Right atrium auricular region (tissue), 2 donors: ENCODE measurements at regions not wholly inside any gene's neighbourhood (a gene's known extent, or its start where the extent isn't known, plus 50 kb on each side); places are given as distances from the start of the nearest gene placed in this dataset.

Experiments used
- DNase-seq: peaks from one replicate; pipeline ENCODE4 v3.0.0-alpha.2; 2019; ENCODE audit warnings: low spot score
- H3K27ac ChIP-seq, 2 donors: fragments of 200-600 bp; sonication (generic); 1 replicate in 1 of 2; 2 replicates in 1 of 2; pipeline ENCODE4 v1.5.1; 2016 to 2019
- H3K27me3 ChIP-seq, 2 donors: fragments of 200-600 bp; sonication (generic); one replicate each; pipeline versions ENCODE4 v1.5.1 to v1.6.0; 2017 to 2019
- H3K36me3 ChIP-seq: fragments of 200-600 bp; sonication (generic); one replicate; pipeline ENCODE4 v1.5.1; 2016
- H3K4me1 ChIP-seq, 2 donors: fragments of 200-600 bp; sonication (generic); one replicate each; pipeline versions ENCODE4 v1.5.1 to v1.6.0; 2017 to 2019
- H3K4me3 ChIP-seq, 2 donors: fragments of 200-600 bp; sonication (generic); 1 replicate in 1 of 2; 2 replicates in 1 of 2; pipeline ENCODE4 v1.5.1; 2017 to 2019; ENCODE audit warnings: mild to moderate bottlenecking in 1 of 2, moderate library complexity in 1 of 2
- H3K9me3 ChIP-seq, 2 donors: fragments of 200-600 bp; sonication (generic); one replicate each; pipeline ENCODE4 v1.5.1; 2019
- CTCF ChIP-seq, 2 donors: fragments of 200-600 bp; sonication (generic); IDR thresholded peaks; one replicate each; pipeline ENCODE4 v1.5.1; 2019; ENCODE audit warnings: antibody characterized with exemption in 2 of 2

DNA sequence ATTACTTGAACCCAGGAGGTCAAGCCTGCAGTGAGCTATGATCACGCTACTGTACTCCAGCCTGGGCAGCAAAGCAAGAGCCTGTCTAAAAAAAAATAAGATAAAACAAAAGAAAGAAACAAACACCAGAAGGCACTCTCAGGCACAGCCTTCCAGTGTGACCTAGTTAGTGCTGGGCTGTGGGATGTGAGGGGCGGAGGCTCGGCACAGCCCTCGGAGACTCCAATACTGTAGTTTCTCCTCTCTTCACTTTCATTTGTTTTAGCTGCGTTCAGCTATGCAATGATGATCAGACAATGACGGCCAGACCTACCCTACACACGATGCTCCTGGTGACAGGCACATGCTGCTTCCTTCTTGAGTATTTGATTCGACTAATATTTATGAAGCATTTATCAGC, 127.7 kb downstream of the SOCS6 start:
- no peaks in the 10 kb centered on the region for H3K9me3 ChIP-seq
- no peaks in the 10 kb centered on the region for H3K36me3 ChIP-seq
- no peak for DNase-seq
- peaks cover 0 to 29% of the 10 kb centered on the region in 2 donors for H3K4me1 ChIP-seq
- no peak overlapping the region for H3K4me3 ChIP-seq
- no peaks in the 10 kb centered on the region for H3K27me3 ChIP-seq
- TF ChIP-seq CTCF (IDR thresholded peaks at IDR 0.05), result no peak
- H3K27ac ChIP-seq, result no peak overlapping the region

GRCh38 chr18:70415823-70416488, 127.1 kb downstream of the SOCS6 start:
- TF ChIP-seq CTCF (IDR thresholded peaks at IDR 0.05), result no peak
- no peak overlapping the region for H3K27ac ChIP-seq
- no peaks in the 10 kb centered on the region for H3K9me3 ChIP-seq
- H3K36me3 ChIP-seq, result no peaks in the 10 kb centered on the region
- no peaks in the 10 kb centered on the region for H3K27me3 ChIP-seq
- H3K4me1 ChIP-seq, result peaks cover 0 to 24% of the 10 kb centered on the region in 2 donors
- H3K4me3 ChIP-seq, result no peak overlapping the region
- DNase-seq, result no peak

GRCh38 chr18:70414315-70414900, 125.6 kb downstream of the SOCS6 start:
- H3K4me3 ChIP-seq, result no peak overlapping the region
- peaks cover 0 to 8% of the 10 kb centered on the region in 2 donors for H3K4me1 ChIP-seq
- H3K36me3 ChIP-seq, result no peaks in the 10 kb centered on the region
- TF ChIP-seq CTCF (IDR thresholded peaks at IDR 0.05), result no peak
- no peak overlapping the region for H3K27ac ChIP-seq
- H3K9me3 ChIP-seq, result no peaks in the 10 kb centered on the region
- no peak for DNase-seq
- H3K27me3 ChIP-seq, result no peaks in the 10 kb centered on the region

- TF ChIP-seq CTCF (IDR thresholded peaks at IDR 0.05), result no peak
- DNase-seq, result no peak
- H3K27me3 ChIP-seq, result no peaks in the 10 kb centered on the region
- no peaks in the 10 kb centered on the region for H3K36me3 ChIP-seq
- no peaks in the 10 kb centered on the region for H3K9me3 ChIP-seq
- peaks cover 0 to 3% of the 10 kb centered on the region in 2 donors for H3K4me1 ChIP-seq
- no peak overlapping the region for H3K4me3 ChIP-seq
- no peak overlapping the region for H3K27ac ChIP-seq
These were observed 124.6 kb downstream of the SOCS6 start for GRCh38 chr18:70413455-70413854.

DNA sequence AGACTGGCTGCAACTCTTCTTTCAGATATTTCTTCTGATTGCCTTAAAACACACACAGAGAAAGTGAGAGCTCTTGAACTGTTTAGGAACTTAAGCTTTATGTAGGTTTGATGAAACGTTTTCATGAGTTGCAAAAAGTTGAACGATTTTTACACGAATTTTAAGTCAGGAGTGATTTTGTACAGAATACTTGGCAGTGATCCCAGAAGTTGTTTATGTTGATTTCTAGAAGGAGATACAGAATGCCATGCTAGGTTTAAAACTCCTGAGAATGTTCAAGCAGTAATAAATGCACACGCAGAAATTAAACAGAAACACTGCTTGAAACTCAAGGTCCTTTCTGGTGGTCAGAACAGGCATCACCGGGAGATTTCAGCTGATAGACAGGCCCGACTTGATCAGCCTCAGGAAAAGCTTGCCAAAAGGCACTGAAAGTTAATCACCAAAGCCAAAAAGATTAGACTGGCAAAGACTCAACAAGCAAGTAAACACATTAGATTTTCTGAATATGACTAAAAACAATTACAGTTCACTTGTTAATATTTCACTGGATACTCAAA, 123.1 kb downstream of the SOCS6 start:
- Histone ChIP-seq H3K36me3 (no peaks in the 10 kb centered on the region), H3K4me3 (no peak overlapping the region), H3K27me3 (no peaks in the 10 kb centered on the region), H3K27ac (no peak overlapping the region), H3K9me3 (no peaks in the 10 kb centered on the region), H3K4me1 (peaks cover 0 to 3% of the 10 kb centered on the region in 2 donors)
- no peak for DNase-seq
- no peak for TF ChIP-seq CTCF (IDR thresholded peaks at IDR 0.05)
